PC-9 (cell line): ENCODE measurements at regions not wholly inside any gene's neighbourhood (a gene's known extent, or its start where the extent isn't known, plus 50 kb on each side); places are given as distances from the start of the nearest gene placed in this dataset.

ENCODE experiments used
- EZH2 ChIP-seq: fragments of 200-600 bp; sonication (generic); IDR thresholded peaks from 2 replicates; pipeline ENCODE4 v1.8.0; 2017; ENCODE audit warnings: antibody characterized with exemption, low read depth
- TF ChIP-seq, protein P1 (sequence below): fragments of 200-600 bp; sonication (generic); conservative IDR thresholded peaks from 2 replicates; pipeline ENCODE4 v1.6.1; 2017; ENCODE audit warnings: mixed run types, antibody characterized with exemption, mild to moderate bottlenecking, moderate library complexity

DNA sequence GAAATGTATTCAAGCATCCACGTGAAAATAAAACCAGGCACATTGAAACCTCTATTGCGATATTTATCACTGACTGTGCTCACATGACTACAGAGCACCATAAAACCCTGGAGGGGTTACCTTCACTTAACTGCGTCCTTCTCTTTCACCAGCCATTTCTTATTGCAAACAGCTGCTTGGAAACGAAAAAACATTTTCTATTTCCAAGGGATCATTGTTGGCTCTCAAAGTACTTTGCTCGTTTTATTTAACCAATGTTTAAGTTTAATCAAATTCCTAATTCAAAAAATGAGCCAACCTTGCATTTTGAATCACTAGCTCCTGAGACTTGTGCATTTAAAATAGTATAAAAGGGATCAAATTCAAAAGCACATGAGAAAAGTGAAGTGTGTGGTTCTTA, 134.4 kb downstream of the OSR1 start:
- TF ChIP-seq, protein P1, sequence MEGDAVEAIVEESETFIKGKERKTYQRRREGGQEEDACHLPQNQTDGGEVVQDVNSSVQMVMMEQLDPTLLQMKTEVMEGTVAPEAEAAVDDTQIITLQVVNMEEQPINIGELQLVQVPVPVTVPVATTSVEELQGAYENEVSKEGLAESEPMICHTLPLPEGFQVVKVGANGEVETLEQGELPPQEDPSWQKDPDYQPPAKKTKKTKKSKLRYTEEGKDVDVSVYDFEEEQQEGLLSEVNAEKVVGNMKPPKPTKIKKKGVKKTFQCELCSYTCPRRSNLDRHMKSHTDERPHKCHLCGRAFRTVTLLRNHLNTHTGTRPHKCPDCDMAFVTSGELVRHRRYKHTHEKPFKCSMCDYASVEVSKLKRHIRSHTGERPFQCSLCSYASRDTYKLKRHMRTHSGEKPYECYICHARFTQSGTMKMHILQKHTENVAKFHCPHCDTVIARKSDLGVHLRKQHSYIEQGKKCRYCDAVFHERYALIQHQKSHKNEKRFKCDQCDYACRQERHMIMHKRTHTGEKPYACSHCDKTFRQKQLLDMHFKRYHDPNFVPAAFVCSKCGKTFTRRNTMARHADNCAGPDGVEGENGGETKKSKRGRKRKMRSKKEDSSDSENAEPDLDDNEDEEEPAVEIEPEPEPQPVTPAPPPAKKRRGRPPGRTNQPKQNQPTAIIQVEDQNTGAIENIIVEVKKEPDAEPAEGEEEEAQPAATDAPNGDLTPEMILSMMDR = no peak
- TF ChIP-seq EZH2 = no peak
